ENCODE measurements at regions not wholly inside any gene's neighbourhood (a gene's known extent, or its start where the extent isn't known, plus 50 kb on each side); places are given as distances from the start of the nearest gene placed in this dataset.
"Not testable (repeated sequence)": the region's sequence is repeated elsewhere in the genome, so short reads cannot be mapped to it uniquely, and the experiment has no call there.

DNA sequence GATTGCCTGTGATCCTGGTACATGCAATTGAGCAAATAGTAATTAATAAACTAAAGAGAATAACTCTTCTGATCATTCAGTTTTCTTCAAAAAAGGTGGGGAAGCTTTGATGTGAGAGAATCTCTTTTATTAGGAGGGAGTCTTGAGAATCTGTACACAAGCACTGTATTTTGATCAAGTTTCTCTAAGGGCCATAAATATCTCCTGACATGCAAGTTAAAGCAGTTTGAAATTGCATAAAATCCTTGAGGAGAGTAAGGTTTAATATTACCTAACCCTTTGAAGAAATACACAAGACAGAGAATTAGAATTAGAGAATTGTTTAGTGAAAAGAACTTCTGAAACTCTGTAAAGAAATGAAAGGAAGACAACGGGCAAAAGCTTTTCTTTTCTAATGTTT lies 326.9 kb downstream of the FAT4 start:
- Histone ChIP-seq H3K27me3 (ENCODE audit: insufficient read depth, low read length, poor library complexity) (no peaks in the 10 kb centered on the region), H3K27ac (ENCODE audit: low read length) (no peak overlapping the region), H3K9ac (ENCODE audit: low read depth, low read length) (no peak overlapping the region), H3K79me2 (ENCODE audit: insufficient read depth, low read length) (no peaks in the 10 kb centered on the region), H3K4me1 (ENCODE audit: insufficient read depth, low read length) (no peaks in the 10 kb centered on the region), H3K36me3 (ENCODE audit: insufficient read depth, low read length) (no peaks in the 10 kb centered on the region), H2AFZ (ENCODE audit: low read depth, low read length) (no peak overlapping the region), H4K20me1 (ENCODE audit: insufficient read depth, low read length) (no peaks in the 10 kb centered on the region), H3K9me3 (ENCODE audit: insufficient read depth, low read length, severe bottlenecking) (no peaks in the 10 kb centered on the region), H3K4me2 (ENCODE audit: insufficient read depth, low read length) (no peak overlapping the region), H3K4me3 (ENCODE audit: low read depth in 1 of 2, low read length in 2 of 2) (no peak overlapping the region)
- ATAC-seq (ENCODE audit: insufficient read depth, low read depth), result no peak
- DNase-seq, result no peak
- TF ChIP-seq, protein P1, sequence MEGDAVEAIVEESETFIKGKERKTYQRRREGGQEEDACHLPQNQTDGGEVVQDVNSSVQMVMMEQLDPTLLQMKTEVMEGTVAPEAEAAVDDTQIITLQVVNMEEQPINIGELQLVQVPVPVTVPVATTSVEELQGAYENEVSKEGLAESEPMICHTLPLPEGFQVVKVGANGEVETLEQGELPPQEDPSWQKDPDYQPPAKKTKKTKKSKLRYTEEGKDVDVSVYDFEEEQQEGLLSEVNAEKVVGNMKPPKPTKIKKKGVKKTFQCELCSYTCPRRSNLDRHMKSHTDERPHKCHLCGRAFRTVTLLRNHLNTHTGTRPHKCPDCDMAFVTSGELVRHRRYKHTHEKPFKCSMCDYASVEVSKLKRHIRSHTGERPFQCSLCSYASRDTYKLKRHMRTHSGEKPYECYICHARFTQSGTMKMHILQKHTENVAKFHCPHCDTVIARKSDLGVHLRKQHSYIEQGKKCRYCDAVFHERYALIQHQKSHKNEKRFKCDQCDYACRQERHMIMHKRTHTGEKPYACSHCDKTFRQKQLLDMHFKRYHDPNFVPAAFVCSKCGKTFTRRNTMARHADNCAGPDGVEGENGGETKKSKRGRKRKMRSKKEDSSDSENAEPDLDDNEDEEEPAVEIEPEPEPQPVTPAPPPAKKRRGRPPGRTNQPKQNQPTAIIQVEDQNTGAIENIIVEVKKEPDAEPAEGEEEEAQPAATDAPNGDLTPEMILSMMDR (IDR thresholded peaks at IDR 0.05; ENCODE audit: borderline replicate concordance, extremely low read depth, low read length, poor library complexity, severe bottlenecking), result no peak
- TF ChIP-seq EZH2 (IDR thresholded peaks at IDR 0.05; ENCODE audit: borderline replicate concordance, low read depth, low read length, severe bottlenecking), result no peak

DNA sequence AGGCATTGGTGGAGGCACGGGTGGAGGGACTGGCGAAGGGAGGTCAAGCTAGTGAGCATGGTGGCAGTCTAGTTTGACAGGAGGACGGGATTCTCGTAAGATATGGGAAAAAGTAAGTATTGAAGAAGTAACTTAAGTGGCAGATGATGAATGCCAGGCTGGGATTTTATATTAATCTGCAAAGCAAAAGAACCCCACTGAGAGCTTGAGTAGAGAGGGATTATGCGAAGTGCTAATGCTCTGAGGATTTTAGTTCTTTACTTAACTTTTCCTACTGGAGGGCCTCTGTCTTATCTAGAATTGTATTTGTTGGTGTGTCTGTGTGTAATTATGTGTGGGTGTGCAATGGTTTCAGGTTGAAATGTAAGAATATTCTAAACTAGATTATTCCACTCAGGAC lies 327.9 kb downstream of the FAT4 start:
- no peaks in the 10 kb centered on the region for H3K79me2 ChIP-seq (ENCODE audit: insufficient read depth, low read length)
- TF ChIP-seq, protein P1 (IDR thresholded peaks at IDR 0.05; ENCODE audit: borderline replicate concordance, extremely low read depth, low read length, poor library complexity, severe bottlenecking), result no peak
- no peak for TF ChIP-seq EZH2 (IDR thresholded peaks at IDR 0.05; ENCODE audit: borderline replicate concordance, low read depth, low read length, severe bottlenecking)

DNA sequence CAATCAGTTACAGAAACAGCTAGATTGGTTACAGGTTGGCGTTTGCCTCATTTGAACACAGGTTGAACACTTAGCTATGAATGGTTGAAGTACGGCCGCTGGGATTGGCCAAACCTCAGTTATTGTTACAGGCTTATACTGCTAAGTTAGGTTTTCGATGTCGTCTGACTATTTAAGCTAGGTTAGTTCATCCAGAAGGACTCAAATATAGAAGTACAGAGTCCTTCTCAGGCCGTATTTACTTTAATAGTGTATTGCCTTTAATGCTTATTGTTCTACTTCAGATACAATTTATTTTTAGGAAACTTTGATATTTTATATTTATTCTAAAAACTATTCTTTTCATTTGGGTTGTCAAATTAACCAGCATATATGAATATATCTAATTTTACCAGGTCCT lies 334.7 kb downstream of the FAT4 start:
- H4K20me1 ChIP-seq (ENCODE audit: insufficient read depth, low read length), result no peaks in the 10 kb centered on the region
- H3K79me2 ChIP-seq (ENCODE audit: insufficient read depth, low read length), result no peaks in the 10 kb centered on the region
- H3K4me3 ChIP-seq (ENCODE audit: low read depth in 1 of 2, low read length in 2 of 2), result no peak overlapping the region
- no peaks in the 10 kb centered on the region for H3K9me3 ChIP-seq (ENCODE audit: insufficient read depth, low read length, severe bottlenecking)
- H3K27ac ChIP-seq (ENCODE audit: low read length), result no peak overlapping the region
- H3K4me2 ChIP-seq (ENCODE audit: insufficient read depth, low read length), result no peak overlapping the region
- H3K36me3 ChIP-seq (ENCODE audit: insufficient read depth, low read length), result no peaks in the 10 kb centered on the region
- ATAC-seq (ENCODE audit: insufficient read depth, low read depth) (no peak), DNase-seq (no peak)
- H3K27me3 ChIP-seq (ENCODE audit: insufficient read depth, low read length, poor library complexity), result no peaks in the 10 kb centered on the region
- no peaks in the 10 kb centered on the region for H3K4me1 ChIP-seq (ENCODE audit: insufficient read depth, low read length)
- no peak overlapping the region for H3K9ac ChIP-seq (ENCODE audit: low read depth, low read length)
- no peak for TF ChIP-seq EZH2 (IDR thresholded peaks at IDR 0.05; ENCODE audit: borderline replicate concordance, low read depth, low read length, severe bottlenecking)
- TF ChIP-seq, protein P1 (IDR thresholded peaks at IDR 0.05; ENCODE audit: borderline replicate concordance, extremely low read depth, low read length, poor library complexity, severe bottlenecking), result no peak
- H2AFZ ChIP-seq (ENCODE audit: low read depth, low read length), result no peak overlapping the region

More for the DNA sequence above, 327.9 kb downstream of the FAT4 start:
- no peak for DNase-seq
- Histone ChIP-seq H2AFZ (ENCODE audit: low read depth, low read length) (no peak overlapping the region), H3K36me3 (ENCODE audit: insufficient read depth, low read length) (no peaks in the 10 kb centered on the region), H4K20me1 (ENCODE audit: insufficient read depth, low read length) (no peaks in the 10 kb centered on the region), H3K4me3 (ENCODE audit: low read depth in 1 of 2, low read length in 2 of 2) (no peak overlapping the region), H3K9ac (ENCODE audit: low read depth, low read length) (no peak overlapping the region), H3K27me3 (ENCODE audit: insufficient read depth, low read length, poor library complexity) (no peaks in the 10 kb centered on the region), H3K4me2 (ENCODE audit: insufficient read depth, low read length) (no peak overlapping the region), H3K27ac (ENCODE audit: low read length) (no peak overlapping the region), H3K9me3 (ENCODE audit: insufficient read depth, low read length, severe bottlenecking) (no peaks in the 10 kb centered on the region), H3K4me1 (ENCODE audit: insufficient read depth, low read length) (no peaks in the 10 kb centered on the region)
- ATAC-seq (ENCODE audit: insufficient read depth, low read depth), result no peak

DNA sequence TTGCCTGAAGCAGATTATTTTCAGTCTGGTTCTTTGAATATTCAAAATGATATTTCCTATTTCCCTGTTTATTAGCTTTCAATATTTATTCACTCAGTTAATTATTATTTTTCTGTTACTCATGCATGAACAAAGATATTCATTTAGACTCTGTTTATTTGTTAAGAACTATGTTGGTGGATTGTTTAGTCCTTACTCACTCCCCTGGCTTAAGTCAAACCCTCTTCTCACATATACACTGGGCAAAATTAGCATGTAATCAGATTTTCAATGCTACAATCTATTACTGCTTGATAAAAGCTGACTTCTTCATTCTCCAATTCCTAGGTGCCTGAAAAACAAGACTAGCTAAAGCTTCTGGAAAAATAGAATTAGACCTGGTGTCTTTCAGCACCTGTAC lies 335.8 kb downstream of the FAT4 start:
- Histone ChIP-seq H3K27ac (ENCODE audit: low read length) (no peak overlapping the region), H3K36me3 (ENCODE audit: insufficient read depth, low read length) (no peaks in the 10 kb centered on the region), H3K4me1 (ENCODE audit: insufficient read depth, low read length) (no peaks in the 10 kb centered on the region), H3K4me3 (ENCODE audit: low read depth in 1 of 2, low read length in 2 of 2) (no peak overlapping the region), H2AFZ (ENCODE audit: low read depth, low read length) (no peak overlapping the region), H3K27me3 (ENCODE audit: insufficient read depth, low read length, poor library complexity) (no peaks in the 10 kb centered on the region), H3K4me2 (ENCODE audit: insufficient read depth, low read length) (no peak overlapping the region), H3K79me2 (ENCODE audit: insufficient read depth, low read length) (no peaks in the 10 kb centered on the region), H4K20me1 (ENCODE audit: insufficient read depth, low read length) (no peaks in the 10 kb centered on the region), H3K9me3 (ENCODE audit: insufficient read depth, low read length, severe bottlenecking) (no peaks in the 10 kb centered on the region), H3K9ac (ENCODE audit: low read depth, low read length) (no peak overlapping the region)
- DNase-seq, result no peak
- no peak for TF ChIP-seq EZH2 (IDR thresholded peaks at IDR 0.05; ENCODE audit: borderline replicate concordance, low read depth, low read length, severe bottlenecking)
- TF ChIP-seq, protein P1 (IDR thresholded peaks at IDR 0.05; ENCODE audit: borderline replicate concordance, extremely low read depth, low read length, poor library complexity, severe bottlenecking), result no peak
- ATAC-seq (ENCODE audit: insufficient read depth, low read depth), result no peak

DNA sequence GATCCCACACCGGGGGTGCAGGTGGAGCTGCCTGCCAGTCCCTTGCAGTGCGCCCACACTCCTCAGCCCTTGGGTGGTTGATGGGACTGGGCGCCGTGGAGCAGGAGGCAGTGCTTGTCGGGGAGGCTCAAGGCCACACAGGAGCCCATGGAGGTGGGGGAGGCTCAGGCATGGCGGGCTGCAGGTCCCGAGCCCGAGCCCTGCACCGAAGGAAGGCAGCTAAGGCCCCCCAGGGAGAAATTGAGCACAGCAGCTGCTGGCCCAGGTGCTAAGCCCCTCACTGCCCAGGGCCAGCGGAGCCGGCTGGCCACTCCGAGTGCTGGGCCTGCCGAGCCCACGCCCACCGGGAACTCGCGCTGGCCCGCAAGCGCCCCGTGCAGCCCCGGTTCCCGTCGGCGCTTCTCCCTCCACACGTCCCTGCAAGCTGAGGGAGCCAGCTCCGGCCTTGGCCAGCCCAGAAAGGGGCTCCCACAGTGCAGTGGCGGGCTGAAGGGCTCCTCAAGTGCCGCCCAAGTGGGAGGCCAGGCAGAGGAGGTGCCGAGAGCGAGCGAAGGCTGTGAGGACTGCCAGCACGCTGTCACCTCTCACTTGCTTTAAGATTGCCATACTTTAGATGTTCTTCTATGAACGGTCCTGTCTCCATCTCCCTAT lies 337.1 kb downstream of the FAT4 start:
- H3K4me2 ChIP-seq (ENCODE audit: insufficient read depth, low read length); H3K27me3 ChIP-seq (ENCODE audit: insufficient read depth, low read length, poor library complexity); DNase-seq: not testable (repeated sequence)

More for the DNA sequence above, 337.1 kb downstream of the FAT4 start:
- H3K36me3 ChIP-seq (ENCODE audit: insufficient read depth, low read length); H3K9ac ChIP-seq (ENCODE audit: low read depth, low read length); H3K4me3 ChIP-seq (ENCODE audit: low read depth in 1 of 2, low read length in 2 of 2); H3K9me3 ChIP-seq (ENCODE audit: insufficient read depth, low read length, severe bottlenecking); H3K79me2 ChIP-seq (ENCODE audit: insufficient read depth, low read length); H3K27ac ChIP-seq (ENCODE audit: low read length); H4K20me1 ChIP-seq (ENCODE audit: insufficient read depth, low read length); H2AFZ ChIP-seq (ENCODE audit: low read depth, low read length); ATAC-seq (ENCODE audit: insufficient read depth, low read depth); H3K4me1 ChIP-seq (ENCODE audit: insufficient read depth, low read length): not testable (repeated sequence)
